PC-9 (cell line): ENCODE measurements at regions not wholly inside any gene's neighbourhood (a gene's known extent, or its start where the extent isn't known, plus 50 kb on each side); places are given as distances from the start of the nearest gene placed in this dataset.

Source experiments
- BruUV-seq: library from RNA; stranded (reverse); fragments of 400-500 nt; replicated peaks from 2 replicates; lab custom pipeline; 2021; lab: Mats Ljungman, UMichigan
- CTCF ChIA-PET: fragments of 300-600 bp; sonication (Branson Sonifier 250); formaldehyde crosslinking; loops from one replicate; lab custom pipeline; 2022; ENCODE audit warnings: antibody characterized with exemption; lab: Charles Lee
- POLR2A ChIA-PET: fragments of 300-600 bp; sonication (Branson Sonifier 250); formaldehyde crosslinking; loops from one replicate; lab custom pipeline; 2022; ENCODE audit warnings: antibody characterized with exemption; ENCODE audit not compliant: unreplicated experiment; lab: Charles Lee
- DNase-seq, 2 experiments: peaks; one replicate each; pipeline versions ENCODE4 v3.0.0 to v3.0.0-alpha.2; 2015 to 2022; ENCODE audit warnings: mixed read lengths in 1 of 2
- H2AFZ ChIP-seq: fragments of 200-600 bp; sonication (generic); 2 replicates; pipeline ENCODE4 v1.8.1; 2017; ENCODE audit warnings: antibody characterized with exemption
- H3F3A ChIP-seq: fragments of 200-600 bp; sonication (generic); 2 replicates; pipeline ENCODE4 v1.8.1; 2017; ENCODE audit warnings: antibody characterized with exemption, mild to moderate bottlenecking, low read depth; ENCODE audit not compliant: insufficient read depth
- H3K27ac ChIP-seq: fragments of 200-600 bp; sonication (generic); 2 replicates; pipeline ENCODE4 v1.6.1; 2016; ENCODE audit warnings: mixed run types
- H3K27me3 ChIP-seq: fragments of 200-600 bp; sonication (generic); 2 replicates; pipeline ENCODE4 v1.6.1; 2016; ENCODE audit warnings: low read depth, mixed run types; ENCODE audit not compliant: insufficient read depth
- H3K36me3 ChIP-seq: fragments of 200-600 bp; sonication (generic); 2 replicates; pipeline ENCODE4 v1.6.1; 2016; ENCODE audit warnings: low read depth, mixed run types
- H3K4me1 ChIP-seq: fragments of 200-600 bp; sonication (generic); replicated peaks from 2 replicates; pipeline ENCODE4 v1.6.1; 2016; ENCODE audit warnings: mixed run types; ENCODE audit not compliant: insufficient read depth
- H3K4me2 ChIP-seq: fragments of 200-600 bp; sonication (generic); 2 replicates; pipeline ENCODE4 v1.6.1; 2017; ENCODE audit warnings: mixed run types
- H3K4me3 ChIP-seq: fragments of 200-600 bp; sonication (generic); 2 replicates; pipeline ENCODE4 v1.6.1; 2016; ENCODE audit warnings: mixed run types
- H3K79me2 ChIP-seq: fragments of 200-600 bp; sonication (generic); 2 replicates; pipeline ENCODE4 v1.6.1; 2017; ENCODE audit warnings: low read depth, mixed run types
- H3K9me2 ChIP-seq: fragments of 200-600 bp; sonication (generic); 2 replicates; pipeline ENCODE4 v1.8.1; 2017; ENCODE audit warnings: mild to moderate bottlenecking; ENCODE audit not compliant: insufficient read depth
- H3K9me3 ChIP-seq: fragments of 200-600 bp; sonication (generic); 2 replicates; pipeline ENCODE4 v1.8.1; 2016; ENCODE audit warnings: low read depth; ENCODE audit not compliant: insufficient read depth
- H4K20me1 ChIP-seq: fragments of 200-600 bp; sonication (generic); 2 replicates; pipeline ENCODE4 v1.8.1; 2017; ENCODE audit not compliant: insufficient read depth
- EZH2 ChIP-seq: fragments of 200-600 bp; sonication (generic); IDR thresholded peaks from 2 replicates; pipeline ENCODE4 v1.8.0; 2017; ENCODE audit warnings: antibody characterized with exemption, low read depth
- intact Hi-C: fragments of 100-400 bp; cut with micrococcal nuclease; formaldehyde crosslinking; loops from one replicate; pipeline ENCODE4 v1.10.0; 2022; ENCODE audit not compliant: unreplicated experiment
- TF ChIP-seq, protein P1 (sequence below): fragments of 200-600 bp; sonication (generic); conservative IDR thresholded peaks from 2 replicates; pipeline ENCODE4 v1.6.1; 2017; ENCODE audit warnings: mixed run types, antibody characterized with exemption, mild to moderate bottlenecking, moderate library complexity

DNA sequence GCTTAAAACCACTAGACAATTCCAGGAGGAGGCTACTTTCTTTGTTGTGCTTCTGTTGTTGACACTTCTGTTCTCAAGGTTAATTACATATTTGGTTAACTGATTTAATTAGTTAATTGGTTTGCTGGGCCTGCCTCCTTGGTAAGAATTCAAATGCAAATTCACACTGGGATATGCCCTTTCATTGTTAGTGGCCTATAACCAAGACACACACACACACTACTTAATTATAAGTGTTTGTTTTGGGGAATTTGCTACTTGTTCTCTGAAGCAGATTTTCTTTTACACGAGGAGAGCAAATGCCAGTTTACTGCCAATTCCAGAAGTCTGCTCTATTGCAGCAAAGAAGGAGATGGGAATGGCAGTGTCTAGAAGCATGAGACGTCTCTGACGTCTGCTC, 101.6 kb upstream of the BASP1 start:
- H3K27ac ChIP-seq: peak overlapping the region; percentile 69; the same call in 1 of the 2 replicates
- DNase-seq: no peak
- no peaks in the 10 kb centered on the region for H3K9me3 ChIP-seq
- intact Hi-C loops: no loop called here
- POLR2A ChIA-PET: interaction anchor here (1.6 kb wide), 1 partner anchor 12 kb away, joined by 8 read pairs; no protein-coding TSS in a partner anchor
- TF ChIP-seq, protein P1, sequence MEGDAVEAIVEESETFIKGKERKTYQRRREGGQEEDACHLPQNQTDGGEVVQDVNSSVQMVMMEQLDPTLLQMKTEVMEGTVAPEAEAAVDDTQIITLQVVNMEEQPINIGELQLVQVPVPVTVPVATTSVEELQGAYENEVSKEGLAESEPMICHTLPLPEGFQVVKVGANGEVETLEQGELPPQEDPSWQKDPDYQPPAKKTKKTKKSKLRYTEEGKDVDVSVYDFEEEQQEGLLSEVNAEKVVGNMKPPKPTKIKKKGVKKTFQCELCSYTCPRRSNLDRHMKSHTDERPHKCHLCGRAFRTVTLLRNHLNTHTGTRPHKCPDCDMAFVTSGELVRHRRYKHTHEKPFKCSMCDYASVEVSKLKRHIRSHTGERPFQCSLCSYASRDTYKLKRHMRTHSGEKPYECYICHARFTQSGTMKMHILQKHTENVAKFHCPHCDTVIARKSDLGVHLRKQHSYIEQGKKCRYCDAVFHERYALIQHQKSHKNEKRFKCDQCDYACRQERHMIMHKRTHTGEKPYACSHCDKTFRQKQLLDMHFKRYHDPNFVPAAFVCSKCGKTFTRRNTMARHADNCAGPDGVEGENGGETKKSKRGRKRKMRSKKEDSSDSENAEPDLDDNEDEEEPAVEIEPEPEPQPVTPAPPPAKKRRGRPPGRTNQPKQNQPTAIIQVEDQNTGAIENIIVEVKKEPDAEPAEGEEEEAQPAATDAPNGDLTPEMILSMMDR: no peak
- no peak for TF ChIP-seq EZH2
- CTCF ChIA-PET: interaction anchor here (0.7 kb wide), 1 partner anchor 184 kb away, joined by 6 read pairs; no protein-coding TSS in a partner anchor
- H4K20me1 ChIP-seq: no peaks in the 10 kb centered on the region
- H3K9me2 ChIP-seq: no peaks in the 10 kb centered on the region
- BruUV-seq: no TSS peak
- H3K36me3 ChIP-seq: no peaks in the 10 kb centered on the region
- H3K79me2 ChIP-seq: no peaks in the 10 kb centered on the region
- peaks cover 48% of the 10 kb centered on the region for H3K4me1 ChIP-seq
- no peak overlapping the region for H3K4me3 ChIP-seq
- H3K27me3 ChIP-seq: no peaks in the 10 kb centered on the region
- H2AFZ ChIP-seq: no peak overlapping the region
- H3F3A ChIP-seq: peaks cover 28% of the 10 kb centered on the region; the same call in 1 of the 2 replicates
- no peak overlapping the region for H3K4me2 ChIP-seq

DNA sequence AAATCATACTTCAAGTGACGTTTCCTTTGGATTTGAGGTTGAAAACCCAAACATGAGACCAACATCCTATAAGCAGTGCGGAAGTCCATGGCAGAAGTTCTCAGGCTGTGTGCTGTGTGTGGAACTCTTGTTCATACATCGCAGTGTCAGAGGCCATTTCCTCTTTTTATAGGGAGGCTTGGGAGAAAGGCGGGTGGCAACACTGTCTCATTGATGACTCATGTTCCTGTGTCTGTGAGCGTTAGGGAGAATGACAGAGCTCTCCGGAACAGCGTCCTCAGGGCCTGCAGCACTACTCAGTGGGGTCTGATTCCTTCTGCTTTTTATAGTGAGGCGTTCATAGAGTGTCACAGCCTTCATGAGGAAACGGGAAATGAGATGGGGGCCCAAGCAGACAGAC, 98.8 kb upstream of the BASP1 start:
- no peaks in the 10 kb centered on the region for H3K9me3 ChIP-seq
- no peaks in the 10 kb centered on the region for H4K20me1 ChIP-seq
- H3K4me3 ChIP-seq: peak overlapping the region; percentile 20; the same call in 1 of the 2 replicates
- no peak for TF ChIP-seq EZH2
- TF ChIP-seq, protein P1: no peak
- H3K4me1 ChIP-seq: peaks cover 39% of the 10 kb centered on the region
- DNase-seq: peak; percentile 76 to 87
- H3K9me2 ChIP-seq: no peaks in the 10 kb centered on the region
- H3K36me3 ChIP-seq: no peaks in the 10 kb centered on the region
- peak overlapping the region; percentile 68 for H2AFZ ChIP-seq
- no peaks in the 10 kb centered on the region for H3K27me3 ChIP-seq
- POLR2A ChIA-PET: no interaction called here
- peak overlapping the region; percentile 50 for H3K27ac ChIP-seq
- H3K79me2 ChIP-seq: no peaks in the 10 kb centered on the region
- CTCF ChIA-PET: interaction anchor here (0.7 to 1.0 kb wide), 3 partner anchors 8 to 14 kb away, joined by 3 to 8 read pairs (median 4); no protein-coding TSS in a partner anchor
- H3K4me2 ChIP-seq: peak overlapping the region; percentile 67
- peaks cover 20% of the 10 kb centered on the region; the same call in 1 of the 2 replicates for H3F3A ChIP-seq
- intact Hi-C loops: no loop called here
- BruUV-seq: no TSS peak

DNA sequence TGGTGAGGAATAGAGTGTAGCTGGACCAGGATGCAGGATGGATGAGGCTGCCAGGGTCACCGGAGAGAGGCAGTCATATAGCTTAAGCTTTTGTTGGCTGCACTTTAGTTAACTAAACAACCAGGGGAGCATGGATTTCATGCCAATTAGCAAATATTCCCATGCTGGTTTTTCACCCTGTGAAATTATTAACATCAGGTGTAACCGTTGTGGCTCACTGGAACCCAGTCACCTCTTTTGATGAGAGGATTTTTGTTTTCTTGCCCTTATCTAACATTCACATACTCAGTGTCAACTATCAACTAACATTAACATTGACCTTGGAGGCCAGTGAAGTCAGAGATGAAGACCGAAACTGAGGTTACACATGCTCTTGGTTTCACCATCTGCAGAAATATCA, 97.2 kb upstream of the BASP1 start:
- CTCF ChIA-PET: no interaction called here

More for the DNA sequence above, 97.2 kb upstream of the BASP1 start:
- no peaks in the 10 kb centered on the region for H3K79me2 ChIP-seq
- no peak for DNase-seq
- no TSS peak for BruUV-seq
- H3K4me1 ChIP-seq: peaks cover 23% of the 10 kb centered on the region
- H3K9me2 ChIP-seq: no peaks in the 10 kb centered on the region
- peaks cover 5% of the 10 kb centered on the region; the same call in 1 of the 2 replicates for H3F3A ChIP-seq
- no peak for TF ChIP-seq EZH2
- TF ChIP-seq, protein P1: no peak
- H3K27ac ChIP-seq: no peak overlapping the region
- no peaks in the 10 kb centered on the region for H4K20me1 ChIP-seq
- POLR2A ChIA-PET: no interaction called here
- H3K9me3 ChIP-seq: no peaks in the 10 kb centered on the region
- H3K4me3 ChIP-seq: no peak overlapping the region
- H2AFZ ChIP-seq: no peak overlapping the region
- H3K36me3 ChIP-seq: no peaks in the 10 kb centered on the region
- H3K4me2 ChIP-seq: no peak overlapping the region
- no peaks in the 10 kb centered on the region for H3K27me3 ChIP-seq
- intact Hi-C loops: no loop called here
